ENCODE measurements at regions not wholly inside any gene's neighbourhood (a gene's known extent, or its start where the extent isn't known, plus 50 kb on each side); places are given as distances from the start of the nearest gene placed in this dataset.
A peak's percentile ranks its signal among the peaks of the same experiment; 100 is the strongest.

- no TSS peak for BruUV-seq (replicated peaks)
- Histone ChIP-seq H2AFZ (ENCODE audit: low read length) (no peak overlapping the region), H3K4me2 (ENCODE audit: low read length) (no peak overlapping the region)
Observed at GRCh38 chr20:43849496-43850186, 65.0 kb upstream of the TOX2 start.

DNA sequence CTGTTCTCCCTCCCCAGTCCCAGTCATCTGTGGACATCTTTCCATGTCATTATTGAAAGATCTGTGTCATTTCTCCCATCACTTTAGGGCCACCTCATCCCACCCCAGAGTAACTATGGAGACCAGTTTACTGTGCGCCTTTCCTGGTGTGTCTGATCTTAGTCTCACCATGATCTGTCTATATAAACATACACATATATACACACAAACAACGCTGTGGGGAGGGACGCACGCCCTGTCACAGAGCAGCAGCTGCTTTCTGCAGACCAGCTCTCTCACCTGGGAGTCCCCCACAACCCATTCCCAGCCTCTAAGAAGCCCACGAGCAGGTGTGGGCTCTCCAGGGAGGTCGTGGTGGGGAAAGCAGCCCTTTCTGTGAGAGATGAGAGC, 68.1 kb upstream of the TOX2 start:
- Histone ChIP-seq H2AFZ (ENCODE audit: low read length) (no peak overlapping the region), H3K4me1 (ENCODE audit: insufficient read depth, low read length, poor library complexity, severe bottlenecking) (no peaks in the 10 kb centered on the region), H3K4me3 (ENCODE audit: low read depth, low read length, poor library complexity, severe bottlenecking) (no peak overlapping the region), H4K20me1 (ENCODE audit: insufficient read depth, low read length) (no peaks in the 10 kb centered on the region), H3K4me2 (ENCODE audit: low read length) (no peak overlapping the region), H3K9me3 (ENCODE audit: low read length) (no peaks in the 10 kb centered on the region), H3K9me2 (ENCODE audit: insufficient read depth, low read length) (no peaks in the 10 kb centered on the region), H3K79me2 (ENCODE audit: insufficient read depth, low read depth, low read length) (no peaks in the 10 kb centered on the region), H3K27ac (ENCODE audit: low read depth, low read length, poor library complexity, severe bottlenecking) (no peak overlapping the region), H3K36me3 (ENCODE audit: insufficient read depth, low read length) (no peaks in the 10 kb centered on the region)
- intact Hi-C loops (cut with micrococcal nuclease; ENCODE audit: unreplicated experiment) = no loop called here
- TF ChIP-seq EZH2phosphoT487 (IDR thresholded peaks at IDR 0.05; ENCODE audit: borderline replicate concordance, low read depth, low read length) (no peak), CTCF (conservative IDR thresholded peaks at IDR 0.05; ENCODE audit: low read length) (no peak)
- ChIA-PET CTCF (ENCODE audit: unreplicated experiment) (no interaction called here), POLR2A (interaction anchor here (0.8 to 1.2 kb wide), 2 partner anchors 11 to 48 kb away, joined by 3 read pairs; no protein-coding TSS in a partner anchor)
- no TSS peak for BruUV-seq (replicated peaks)
- DNase-seq (ENCODE audit: low spot score) = no peak

More at GRCh38 chr20:43849496-43850186, 65.0 kb upstream of the TOX2 start:
- DNase-seq (ENCODE audit: low spot score) = no peak
- H3K27ac ChIP-seq (ENCODE audit: low read depth, low read length, poor library complexity, severe bottlenecking) = no peak overlapping the region
- H3K79me2 ChIP-seq (ENCODE audit: insufficient read depth, low read depth, low read length) = no peaks in the 10 kb centered on the region
- H3K9me3 ChIP-seq (ENCODE audit: low read length) = no peaks in the 10 kb centered on the region
- no peaks in the 10 kb centered on the region for H3K36me3 ChIP-seq (ENCODE audit: insufficient read depth, low read length)
- H4K20me1 ChIP-seq (ENCODE audit: insufficient read depth, low read length) = no peaks in the 10 kb centered on the region
- H3K4me3 ChIP-seq (ENCODE audit: low read depth, low read length, poor library complexity, severe bottlenecking) = no peak overlapping the region
- H3K4me1 ChIP-seq (ENCODE audit: insufficient read depth, low read length, poor library complexity, severe bottlenecking) = no peaks in the 10 kb centered on the region
- TF ChIP-seq CTCF (conservative IDR thresholded peaks at IDR 0.05; ENCODE audit: low read length) (no peak), EZH2phosphoT487 (IDR thresholded peaks at IDR 0.05; ENCODE audit: borderline replicate concordance, low read depth, low read length) (no peak)
- ChIA-PET POLR2A (no interaction called here), CTCF (ENCODE audit: unreplicated experiment) (no interaction called here)
- intact Hi-C loops (cut with micrococcal nuclease; ENCODE audit: unreplicated experiment) = no loop called here
- H3K9me2 ChIP-seq (ENCODE audit: insufficient read depth, low read length) = no peaks in the 10 kb centered on the region

DNA sequence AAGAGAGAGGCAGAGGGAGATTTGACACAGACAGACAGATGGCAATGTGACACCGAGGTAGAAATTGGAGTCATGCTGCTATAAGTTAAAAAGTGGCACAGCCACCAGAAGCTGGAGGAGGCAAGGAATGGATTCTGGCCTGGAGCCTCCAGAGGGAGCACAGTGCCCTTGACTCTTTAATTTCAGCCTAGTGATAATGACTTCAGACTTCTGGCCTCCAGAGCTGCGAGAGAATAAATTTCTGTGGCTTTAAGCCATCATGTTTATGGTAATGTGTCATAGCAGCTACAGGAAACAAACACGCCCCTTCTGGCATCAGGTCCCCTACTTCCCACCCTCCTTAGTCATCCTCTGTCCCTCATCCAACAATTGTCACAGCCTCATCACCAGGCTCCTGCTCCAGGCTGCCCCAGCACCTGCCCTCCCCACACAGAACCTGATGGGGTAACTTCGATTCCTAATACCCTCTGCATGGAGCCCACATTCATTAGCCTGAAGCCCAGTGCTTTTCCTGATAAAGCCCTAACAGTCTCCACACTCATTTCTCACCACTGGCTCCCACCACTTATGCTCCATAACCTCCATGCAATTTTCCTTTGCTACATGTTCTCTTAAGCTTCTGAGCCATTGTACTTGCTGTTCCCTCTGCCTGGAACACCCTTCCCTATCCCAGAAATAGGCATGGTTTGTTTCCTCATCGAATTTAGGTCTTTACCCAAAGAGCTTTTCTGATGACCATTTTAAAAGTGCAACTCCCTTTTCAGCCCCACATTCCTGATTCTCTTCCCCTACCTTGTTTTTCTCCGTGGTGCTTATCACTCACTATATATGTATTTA, 69.7 kb upstream of the TOX2 start:
- Histone ChIP-seq H3K4me2 (ENCODE audit: low read length) (no peak overlapping the region), H3K4me1 (ENCODE audit: insufficient read depth, low read length, poor library complexity, severe bottlenecking) (no peaks in the 10 kb centered on the region), H2AFZ (ENCODE audit: low read length) (no peak overlapping the region), H3K36me3 (ENCODE audit: insufficient read depth, low read length) (no peaks in the 10 kb centered on the region), H3K4me3 (ENCODE audit: low read depth, low read length, poor library complexity, severe bottlenecking) (no peak overlapping the region), H3K9me3 (ENCODE audit: low read length) (no peaks in the 10 kb centered on the region), H3K79me2 (ENCODE audit: insufficient read depth, low read depth, low read length) (no peaks in the 10 kb centered on the region), H3K27ac (ENCODE audit: low read depth, low read length, poor library complexity, severe bottlenecking) (no peak overlapping the region), H4K20me1 (ENCODE audit: insufficient read depth, low read length) (no peaks in the 10 kb centered on the region), H3K9me2 (ENCODE audit: insufficient read depth, low read length) (no peaks in the 10 kb centered on the region)
- DNase-seq (ENCODE audit: low spot score) = no peak
- ChIA-PET POLR2A (interaction anchor here (0.6 kb wide), 1 partner anchor 11 kb away, joined by 3 read pairs; no protein-coding TSS in a partner anchor), CTCF (ENCODE audit: unreplicated experiment) (no interaction called here)
- no TSS peak for BruUV-seq (replicated peaks)
- TF ChIP-seq EZH2phosphoT487 (IDR thresholded peaks at IDR 0.05; ENCODE audit: borderline replicate concordance, low read depth, low read length) (no peak), CTCF (conservative IDR thresholded peaks at IDR 0.05; ENCODE audit: low read length) (0 out of 2 replicates have a peak, but pooled peaks have one; percentile 14)
- intact Hi-C loops (cut with micrococcal nuclease; ENCODE audit: unreplicated experiment) = no loop called here

All from OCI-LY7 (cell line).